Hypothalamus (tissue), 51 donors: ENCODE measurements at regions not wholly inside any gene's neighbourhood (a gene's known extent, or its start where the extent isn't known, plus 50 kb on each side); places are given as distances from the start of the nearest gene placed in this dataset.

Experiments used
- DNase-seq, 51 donors: peaks; one replicate each; lab custom pipeline; 2025; lab: John Stamatoyannopoulos, UW

GRCh38 chr11:114758627-114759026 lies 80.3 kb downstream of the NXPE2 start:
- no peak for DNase-seq

DNA sequence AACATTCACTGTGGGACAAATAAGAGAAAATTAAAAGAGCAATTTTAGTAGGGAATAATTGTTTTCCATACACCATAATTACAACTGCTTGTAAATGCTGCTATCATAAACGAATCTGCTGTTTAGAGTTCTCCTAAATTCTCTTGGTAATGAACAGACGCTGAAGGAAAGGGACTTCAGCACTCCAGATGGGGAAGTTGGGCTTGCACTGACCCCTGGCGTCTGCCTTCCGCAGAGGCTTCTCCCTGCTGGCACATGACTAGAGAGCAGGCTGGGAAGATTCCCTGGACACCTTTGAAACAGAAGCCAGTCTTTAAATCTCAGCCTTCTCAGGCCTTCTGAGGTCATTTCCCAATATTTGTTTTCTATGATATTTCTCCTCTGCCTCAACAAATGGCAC lies 84.1 kb downstream of the NXPE2 start:
- peak in 32 of 51 donors; percentile 1 to 66 (median 26) for DNase-seq

- no peak for DNase-seq
Measured at GRCh38 chr11:114764563-114764962, 86.2 kb downstream of the NXPE2 start.

DNA sequence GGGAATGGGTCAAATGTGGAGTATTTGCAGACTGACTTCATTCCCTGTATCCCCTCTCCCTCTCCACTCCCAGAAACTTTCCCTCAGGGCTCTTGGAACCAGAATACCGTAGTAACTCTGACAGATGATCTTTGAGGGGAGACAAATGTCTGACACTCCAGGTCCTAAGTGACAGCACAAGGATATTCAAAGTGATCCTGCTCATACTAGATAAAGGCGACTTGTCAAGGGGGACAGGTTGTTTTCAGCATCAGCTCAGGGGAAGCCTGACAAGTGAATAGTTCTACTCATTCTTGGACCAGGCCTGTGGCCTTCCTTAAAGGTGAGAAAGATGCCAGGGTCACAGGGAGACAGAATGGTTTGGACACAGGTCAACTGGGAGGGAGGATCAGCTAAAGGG lies 92.8 kb downstream of the NXPE2 start:
- DNase-seq: no peak

DNA sequence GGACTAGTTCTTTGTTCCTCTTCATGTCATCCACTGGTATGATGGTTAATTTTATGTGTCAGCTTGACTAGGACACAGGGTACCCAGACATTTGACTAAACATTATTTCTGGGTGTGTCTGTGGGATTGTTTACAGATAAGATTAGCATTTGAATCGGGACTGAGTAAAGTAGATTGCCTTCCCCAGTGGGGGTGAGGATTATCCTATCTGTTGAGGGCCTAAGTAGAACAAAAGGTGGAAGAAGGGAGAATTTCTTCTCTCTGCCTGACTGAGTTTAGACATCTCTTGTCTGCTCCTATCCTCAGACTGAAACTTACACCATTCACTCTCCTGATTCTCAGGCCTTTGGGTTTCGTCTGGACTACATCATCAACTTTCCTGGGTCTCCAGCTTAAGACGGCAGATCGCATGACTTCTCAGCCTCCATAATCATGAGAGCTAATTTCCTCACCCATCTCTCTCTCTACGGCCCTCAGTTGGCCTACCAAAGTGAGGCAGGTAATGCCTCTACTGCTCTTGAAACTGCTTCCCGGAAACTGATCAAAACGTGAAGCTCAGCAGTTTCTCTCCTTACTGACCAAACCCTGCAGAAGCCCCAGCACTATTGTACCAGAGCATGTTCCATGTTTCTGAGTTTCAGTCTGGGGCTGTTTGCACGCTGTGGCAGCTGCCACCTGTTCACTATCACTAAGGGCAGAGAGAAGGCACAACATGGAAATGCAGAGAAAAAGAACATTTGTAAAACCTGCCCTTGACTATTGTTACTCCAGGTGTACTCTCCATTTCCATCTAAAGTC lies 95.4 kb downstream of the NXPE2 start:
- DNase-seq: no peak

DNA sequence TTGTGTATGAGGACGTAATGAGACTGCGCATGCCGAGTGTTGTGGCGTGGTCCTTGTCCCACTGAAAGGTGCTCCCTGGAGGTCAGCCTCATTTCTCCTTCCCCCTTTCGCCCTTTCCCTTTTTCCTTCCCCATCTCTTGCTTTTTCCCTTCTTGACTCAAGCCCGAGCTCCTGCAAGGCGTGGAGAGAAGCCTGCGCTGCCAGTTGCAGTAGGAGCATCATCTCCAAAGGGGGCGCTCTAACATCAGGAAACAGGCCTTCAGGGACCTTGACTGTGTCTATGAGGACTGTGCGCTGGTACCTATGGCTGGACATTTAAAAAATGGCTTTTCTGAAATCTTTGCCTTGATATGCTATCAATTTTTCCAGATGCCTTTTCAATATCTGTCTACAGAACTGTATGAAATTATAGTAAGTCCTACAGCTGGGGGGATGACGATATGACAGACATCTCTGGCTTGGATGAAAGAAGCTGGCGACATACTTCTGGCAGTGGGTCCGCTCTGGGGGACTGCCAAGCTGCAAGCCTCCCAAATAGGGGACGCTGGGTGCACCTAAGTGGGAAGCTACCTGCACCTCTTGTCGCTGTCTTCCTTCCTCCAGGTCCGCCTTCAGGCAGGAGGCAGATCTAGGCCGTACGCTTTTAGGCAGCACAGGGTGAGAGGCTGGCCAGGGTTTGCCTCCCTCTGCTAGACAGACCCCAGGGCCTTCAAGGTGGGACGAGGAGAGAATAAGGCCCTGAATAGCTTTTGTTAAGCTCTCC lies 96.5 kb downstream of the NXPE2 start:
- peak in 40 of 51 donors; percentile 1 to 76 (median 30) for DNase-seq

DNA sequence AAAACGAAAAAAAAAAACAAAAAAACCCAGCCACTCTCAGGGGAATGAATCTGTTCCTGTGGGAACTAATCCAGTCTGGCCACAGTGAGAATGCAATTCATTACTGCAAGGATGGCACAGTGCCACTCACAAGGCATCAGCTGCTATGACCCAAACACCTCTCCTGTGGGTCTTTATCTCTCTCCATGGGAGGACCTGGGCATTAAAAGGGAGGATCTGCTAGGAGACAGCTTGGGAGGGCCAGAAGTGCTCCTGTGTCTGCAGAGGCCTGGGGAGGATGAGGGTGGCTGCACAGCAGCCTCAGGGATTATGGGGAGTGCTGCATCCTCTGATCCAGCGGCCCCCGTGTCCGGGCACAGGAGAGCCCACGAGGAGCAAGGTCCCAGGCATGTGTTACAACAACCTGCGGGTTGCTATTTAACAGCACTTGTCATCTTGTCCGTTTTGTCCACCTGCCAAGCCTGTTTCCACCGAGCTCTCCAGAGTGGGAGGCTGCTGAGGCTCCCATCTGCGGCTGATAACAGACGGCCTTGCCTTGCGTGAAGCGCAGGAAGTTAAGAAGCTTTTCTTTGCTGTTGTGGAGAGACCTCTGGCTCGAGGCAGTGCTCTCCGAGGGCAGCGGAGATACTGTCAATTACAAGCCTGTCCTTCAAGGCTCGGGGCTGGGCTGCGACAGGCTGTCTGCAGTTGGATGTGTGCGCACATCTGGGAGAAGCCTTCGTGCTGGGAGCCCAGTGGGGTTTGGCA lies 97.7 kb downstream of the NXPE2 start:
- DNase-seq: peak in 1 of 51 donors; percentile 12

DNA sequence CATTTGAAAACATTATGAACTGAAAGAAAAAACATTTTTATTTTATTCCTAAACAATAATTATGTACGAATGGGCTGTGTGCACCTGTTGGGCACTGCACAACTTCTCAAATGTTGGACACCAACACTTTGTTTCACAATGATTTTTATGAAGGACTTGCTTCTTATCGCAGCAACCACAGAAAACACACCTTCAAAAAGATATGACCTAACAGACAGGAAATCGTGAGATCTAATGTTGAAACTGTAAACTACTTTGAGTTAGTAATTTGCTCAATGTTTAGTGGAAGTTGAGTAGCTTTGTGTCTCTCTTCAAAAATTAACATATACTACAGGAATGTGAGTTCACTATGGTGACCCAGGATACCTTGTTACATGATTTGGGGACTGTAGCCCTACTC lies 98.6 kb downstream of the NXPE2 start:
- DNase-seq: no peak

- no peak for DNase-seq
Measured at GRCh38 chr11:114779189-114779588, 100.9 kb downstream of the NXPE2 start.

- no peak for DNase-seq
Measured at GRCh38 chr11:114782650-114783310, 104.5 kb downstream of the NXPE2 start.

DNA sequence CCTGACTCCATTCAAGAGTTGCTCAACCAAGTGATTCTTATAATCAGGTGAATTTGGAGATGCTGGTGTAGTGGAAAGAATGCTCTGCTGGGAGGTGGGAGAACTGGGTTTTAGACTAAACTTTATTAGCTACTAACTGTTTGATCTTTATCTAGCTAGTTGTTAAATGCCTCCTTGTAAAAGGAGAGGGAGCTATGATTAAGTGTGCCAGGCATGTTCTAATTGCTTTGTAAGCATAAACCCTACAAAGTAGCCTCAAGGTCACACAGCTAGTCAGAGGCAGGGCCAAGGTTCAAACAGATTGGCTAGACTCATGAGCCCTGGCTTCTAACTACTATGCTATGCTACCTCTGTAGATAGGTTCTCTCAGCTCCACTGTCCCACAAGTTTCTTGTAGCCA lies 105.5 kb downstream of the NXPE2 start:
- no peak for DNase-seq

- DNase-seq: no peak
Measured at GRCh38 chr11:114784216-114784615, 105.9 kb downstream of the NXPE2 start.

DNA sequence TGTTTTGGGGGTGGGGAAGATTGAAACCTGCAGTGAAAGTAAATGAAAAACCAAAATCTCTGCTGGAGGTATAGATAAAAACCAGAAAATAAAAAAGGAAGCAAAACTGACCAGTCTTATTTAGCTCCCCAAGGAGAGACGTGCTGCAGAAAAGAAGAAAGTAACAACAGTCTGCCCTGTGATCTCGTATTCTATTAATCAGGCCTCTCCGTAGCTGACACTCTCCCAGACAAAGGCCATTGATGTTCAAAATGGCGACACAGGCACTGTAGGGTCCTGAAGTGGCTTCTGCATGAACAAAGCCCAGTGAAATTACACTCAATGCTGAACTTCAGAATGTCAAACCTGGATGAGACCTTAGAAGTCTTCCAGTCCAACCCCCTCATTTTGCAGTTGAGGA lies 106.6 kb downstream of the NXPE2 start:
- DNase-seq: no peak

- no peak for DNase-seq
Measured at GRCh38 chr11:114785820-114786219, 107.5 kb downstream of the NXPE2 start.

- DNase-seq: no peak
Measured at GRCh38 chr11:114787126-114787525, 108.8 kb downstream of the NXPE2 start.

GRCh38 chr11:114790910-114791309 lies 112.6 kb downstream of the NXPE2 start:
- no peak for DNase-seq

- no peak for DNase-seq
Measured at GRCh38 chr11:114794048-114794684, 115.8 kb downstream of the NXPE2 start.

DNA sequence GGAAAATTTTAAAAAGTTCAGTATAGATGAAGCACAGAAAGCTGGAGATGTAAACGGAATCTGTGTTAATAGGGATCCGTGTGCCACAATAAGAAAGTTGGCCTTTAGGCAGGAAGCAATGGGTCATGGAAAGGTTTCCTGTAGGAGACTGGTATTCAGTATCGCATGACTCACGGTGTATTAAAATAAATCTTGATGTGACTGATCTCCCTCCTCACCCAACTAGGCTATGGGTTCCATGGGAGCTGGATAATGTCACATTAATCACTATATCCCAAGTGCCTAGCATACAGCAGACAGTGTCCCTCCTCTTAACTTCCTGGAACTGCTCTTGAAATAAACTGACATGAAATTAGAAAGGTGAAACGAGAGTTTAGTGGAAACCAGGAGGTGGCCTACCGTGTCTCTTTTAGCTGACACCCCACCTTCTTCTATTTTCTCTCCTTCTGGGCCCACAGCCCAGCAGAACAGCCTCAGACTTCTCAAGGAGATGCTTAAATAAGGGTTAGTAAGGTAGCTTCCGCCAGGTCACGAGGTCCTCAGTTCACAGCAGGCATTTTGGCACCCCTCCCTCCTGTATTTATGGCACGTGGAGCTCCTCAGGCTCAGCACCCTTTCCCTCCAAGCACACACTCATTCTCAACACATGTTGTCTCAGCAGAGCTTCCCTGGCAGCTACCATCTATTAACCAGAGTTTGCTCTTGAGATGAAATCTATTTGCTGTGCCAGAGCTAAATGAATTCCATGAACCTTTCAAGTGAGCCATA lies 118.8 kb downstream of the NXPE2 start:
- DNase-seq: no peak

- DNase-seq: no peak
Measured at GRCh38 chr11:114799476-114799875, 121.1 kb downstream of the NXPE2 start.

- no peak for DNase-seq
Measured at GRCh38 chr11:114801773-114802172, 123.4 kb downstream of the NXPE2 start.
